Endothelial cell of umbilical vein (primary cell): ENCODE measurements at regions not wholly inside any gene's neighbourhood (a gene's known extent, or its start where the extent isn't known, plus 50 kb on each side); places are given as distances from the start of the nearest gene placed in this dataset.

ENCODE experiments used
- BruUV-seq: library from RNA; stranded (reverse); fragments of 400-500 nt; replicated peaks from 2 replicates; lab custom pipeline; 2021; lab: Mats Ljungman, UMichigan
- CTCF ChIA-PET: fragments of 300-600, 350-600 bp; sonication (Branson Sonifier 250); formaldehyde crosslinking; loops from one replicate; lab custom pipeline; 2021; ENCODE audit warnings: antibody characterized with exemption, inconsistent platforms; lab: Charles Lee
- POLR2A ChIA-PET: fragments of 300-600, 350-600 bp; sonication (Branson Sonifier 250); formaldehyde crosslinking; loops from one replicate; lab custom pipeline; 2021; ENCODE audit warnings: antibody characterized with exemption, inconsistent platforms; lab: Charles Lee
- DNase-seq: peaks from one replicate; pipeline ENCODE4 v3.0.0-alpha.2; 2011; ENCODE audit warnings: low read depth, low spot score
- FAIRE-seq: peaks from 2 replicates; lab custom pipeline; 2011; peaks lifted over from hg19 to GRCh38; lab: Jason Lieb, UNC
- H2AFZ ChIP-seq: 2 replicates; pipeline ENCODE4 v1.6.0; 2012; ENCODE audit warnings: low read depth, low read length, control low read depth, inconsistent platforms
- H3K27ac ChIP-seq: 2 replicates; pipeline ENCODE4 v1.5.1; 2011; ENCODE audit warnings: low read depth, mild to moderate bottlenecking, control low read depth, low read length, moderate library complexity; ENCODE audit not compliant: insufficient read depth
- H3K27me3 ChIP-seq, 2 experiments: 2 replicates each; pipeline versions ENCODE4 v1.6.0 to v1.6.1; 2011; ENCODE audit warnings: low read length in 2 of 2, mixed read lengths in 1 of 2; ENCODE audit not compliant: control insufficient read depth in 2 of 2, insufficient read depth in 2 of 2
- H3K36me3 ChIP-seq, 2 experiments: 2 replicates in 1 of 2; 3 replicates in 1 of 2; pipeline ENCODE4 v1.5.1; 2011; ENCODE audit warnings: low read length in 2 of 2, mild to moderate bottlenecking in 1 of 2, moderate library complexity in 1 of 2; ENCODE audit not compliant: control insufficient read depth in 2 of 2, insufficient read depth in 2 of 2; ENCODE audit errors: extremely low read depth in 1 of 2
- H3K4me1 ChIP-seq: 3 replicates; pipeline ENCODE4 v1.5.1; 2011; ENCODE audit warnings: mild to moderate bottlenecking, low read length; ENCODE audit not compliant: control insufficient read depth, insufficient read depth; ENCODE audit errors: extremely low read depth
- H3K4me2 ChIP-seq: 2 replicates; pipeline ENCODE4 v1.6.1; 2011; ENCODE audit warnings: low read length, control low read depth, mixed read lengths; ENCODE audit not compliant: insufficient read depth
- H3K4me3 ChIP-seq, 3 experiments: fragments of 200-600 bp in 1 of 3; sonication (generic), shearing (Covaris generic) in 1 of 3; replicated peaks in 1 of 3; 2 replicates each; pipeline ENCODE4 v1.5.1; 2011 to 2016; ENCODE audit warnings: control low read depth in 3 of 3, low read length in 3 of 3, mild to moderate bottlenecking in 2 of 3, inconsistent platforms in 1 of 3, low read depth in 1 of 3, moderate library complexity in 1 of 3; ENCODE audit not compliant: insufficient read depth in 1 of 3
- H3K79me2 ChIP-seq: 2 replicates; pipeline ENCODE4 v1.6.0; 2012; ENCODE audit warnings: low read length, inconsistent platforms; ENCODE audit not compliant: control insufficient read depth, insufficient read depth
- H3K9ac ChIP-seq: replicated peaks from 2 replicates; pipeline ENCODE3; 2011; ENCODE audit warnings: low read length, control low read depth; ENCODE audit not compliant: insufficient read depth; ENCODE audit errors: extremely low read depth
- H3K9me1 ChIP-seq: replicated peaks from 3 replicates; pipeline ENCODE4 v1.6.0; 2011; ENCODE audit warnings: mild to moderate bottlenecking, low read length; ENCODE audit not compliant: control insufficient read depth, insufficient read depth; ENCODE audit errors: extremely low read depth
- H3K9me3 ChIP-seq: replicated peaks from 2 replicates; pipeline ENCODE4 v1.5.1; 2012; ENCODE audit warnings: low read length, inconsistent platforms; ENCODE audit not compliant: control insufficient read depth, insufficient read depth
- H4K20me1 ChIP-seq: replicated peaks from 2 replicates; pipeline ENCODE3; 2011; ENCODE audit warnings: mild to moderate bottlenecking, low read length; ENCODE audit not compliant: control insufficient read depth, insufficient read depth; ENCODE audit errors: extremely low read depth
- CTCF ChIP-seq, 2 donors: IDR thresholded peaks; 1 replicate in 1 of 2; 2 replicates in 1 of 2; pipeline ENCODE4 v1.5.1; 2011; ENCODE audit warnings: low read length in 2 of 2, mild to moderate bottlenecking in 2 of 2, moderate library complexity in 2 of 2, control low read depth in 1 of 2, inconsistent platforms in 1 of 2, low read depth in 1 of 2; ENCODE audit not compliant: insufficient read depth in 1 of 2; ENCODE audit errors: extremely low read depth in 1 of 2
- EZH2 ChIP-seq: IDR thresholded peaks from 2 replicates; pipeline ENCODE4 v1.6.1; 2012; ENCODE audit warnings: borderline replicate concordance, low read depth, mild to moderate bottlenecking, moderate library complexity, low read length, inconsistent platforms; ENCODE audit not compliant: severe bottlenecking
- FOS ChIP-seq: IDR thresholded peaks from 2 replicates; pipeline ENCODE4 v1.6.1; 2011; ENCODE audit warnings: mild to moderate bottlenecking, low read length, moderate library complexity, borderline replicate concordance; ENCODE audit not compliant: insufficient read depth
- GATA2 ChIP-seq: IDR thresholded peaks from 2 replicates; pipeline ENCODE4 v1.7.0; 2011; ENCODE audit warnings: low read depth, mild to moderate bottlenecking, moderate library complexity, mixed read lengths, low read length; ENCODE audit not compliant: insufficient read length, insufficient read depth
- JUN ChIP-seq: IDR thresholded peaks from 2 replicates; pipeline ENCODE4 v1.6.1; 2011; ENCODE audit warnings: borderline replicate concordance, low read depth; ENCODE audit not compliant: insufficient read length, insufficient read depth
- MYC ChIP-seq: IDR thresholded peaks from one replicate; pipeline ENCODE4 v1.6.1; 2011; ENCODE audit warnings: mild to moderate bottlenecking, low read depth, low read length
- POLR2A ChIP-seq: IDR thresholded peaks from 2 replicates; pipeline ENCODE4 v1.6.1; 2012; ENCODE audit warnings: low read depth, mild to moderate bottlenecking, control low read depth, low read length
- POLR2AphosphoS5 ChIP-seq: IDR thresholded peaks from 2 replicates; pipeline ENCODE4 v1.6.1; 2012; ENCODE audit warnings: low read depth, mild to moderate bottlenecking, control low read depth, low read length, moderate library complexity; ENCODE audit not compliant: insufficient read depth
- dilution Hi-C: fragments of 300-500 bp; cut with MboI; formaldehyde crosslinking; loops from one replicate; pipeline ENCODE4 v1.15.0; 2019; ENCODE audit warnings: low sequenced_read_pairs; ENCODE audit not compliant: extremely low pct_ligation_motif_present
- intact Hi-C: fragments of 100-400 bp; cut with micrococcal nuclease; formaldehyde crosslinking; loops from one replicate; pipeline ENCODE4 v1.10.0; 2022
- TF ChIP-seq, protein P1 (sequence below): IDR thresholded peaks from 2 replicates; pipeline ENCODE4 v1.6.1; 2011; ENCODE audit not compliant: insufficient read depth, insufficient read length

GRCh38 chr1:56360021-56360420 lies 219.3 kb downstream of the PLPP3 start:
- no peak overlapping the region for H3K4me2 ChIP-seq
- H3K9me1 ChIP-seq: no peaks in the 10 kb centered on the region
- TF ChIP-seq GATA2 (no peak), JUN (no peak), FOS (no peak), EZH2 (no peak), POLR2AphosphoS5 (no peak), CTCF (IDR thresholded peaks at IDR 0.05; ENCODE audit: extremely low read depth in 1 of 2, insufficient read depth in 1 of 2, low read depth in 1 of 2, low read length in 2 of 2) (no peak), MYC (no peak), POLR2A (no peak)
- TF ChIP-seq, protein P1, sequence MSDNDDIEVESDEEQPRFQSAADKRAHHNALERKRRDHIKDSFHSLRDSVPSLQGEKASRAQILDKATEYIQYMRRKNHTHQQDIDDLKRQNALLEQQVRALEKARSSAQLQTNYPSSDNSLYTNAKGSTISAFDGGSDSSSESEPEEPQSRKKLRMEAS: no peak
- intact Hi-C loops: no loop called here
- no peak overlapping the region for H3K4me3 ChIP-seq
- peaks cover 12% of the 10 kb centered on the region for H3K4me1 ChIP-seq
- no peak for DNase-seq
- ChIA-PET CTCF (no interaction called here), POLR2A (no interaction called here)
- no peak overlapping the region for H3K27ac ChIP-seq
- no peaks in the 10 kb centered on the region for H3K27me3 ChIP-seq
- H2AFZ ChIP-seq: no peak overlapping the region
- no peaks in the 10 kb centered on the region for H3K36me3 ChIP-seq
- no peak for FAIRE-seq
- dilution Hi-C loops: no loop called here
- no peaks in the 10 kb centered on the region for H3K9me3 ChIP-seq
- H3K9ac ChIP-seq: no peak overlapping the region
- H3K79me2 ChIP-seq: no peaks in the 10 kb centered on the region
- no peaks in the 10 kb centered on the region for H4K20me1 ChIP-seq
- no TSS peak for BruUV-seq
